Osteoblast (primary cell): ENCODE measurements at regions not wholly inside any gene's neighbourhood (a gene's known extent, or its start where the extent isn't known, plus 50 kb on each side); places are given as distances from the start of the nearest gene placed in this dataset.

ENCODE experiments used
- DNase-seq: peaks from one replicate; pipeline ENCODE4 v3.0.0; 2011; ENCODE audit warnings: low spot score, mixed read lengths; ENCODE audit not compliant: insufficient read length; ENCODE audit errors: missing footprints
- H2AFZ ChIP-seq: 2 replicates; pipeline ENCODE4 v1.6.0; 2011; ENCODE audit warnings: mild to moderate bottlenecking, low read length
- H3K27ac ChIP-seq: 2 replicates; pipeline ENCODE4 v1.5.1; 2011; ENCODE audit warnings: mild to moderate bottlenecking, low read depth, low read length, moderate library complexity
- H3K27me3 ChIP-seq: 2 replicates; pipeline ENCODE4 v1.6.0; 2012; ENCODE audit warnings: mild to moderate bottlenecking, control low read depth, inconsistent platforms, low read length, moderate library complexity; ENCODE audit not compliant: insufficient read depth
- H3K36me3 ChIP-seq: 2 replicates; pipeline ENCODE4 v1.5.1; 2011; ENCODE audit warnings: mild to moderate bottlenecking, low read length, control low read depth, moderate library complexity; ENCODE audit not compliant: insufficient read depth
- H3K4me1 ChIP-seq: 2 replicates; pipeline ENCODE4 v1.5.1; 2011; ENCODE audit warnings: mild to moderate bottlenecking, low read length, control low read depth, moderate library complexity; ENCODE audit not compliant: insufficient read depth
- H3K4me2 ChIP-seq: 2 replicates; pipeline ENCODE4 v1.6.0; 2011; ENCODE audit warnings: mild to moderate bottlenecking, low read length; ENCODE audit not compliant: insufficient read depth
- H3K4me3 ChIP-seq: fragments of 200-600 bp; sonication (generic); 3 replicates; pipeline ENCODE4 v1.5.1; 2012; ENCODE audit warnings: mild to moderate bottlenecking, low read length, inconsistent platforms; ENCODE audit not compliant: insufficient read depth
- H3K79me2 ChIP-seq: 2 replicates; pipeline ENCODE4 v1.6.0; 2012; ENCODE audit warnings: mild to moderate bottlenecking, low read length, control low read depth, inconsistent platforms; ENCODE audit not compliant: insufficient read depth
- H3K9me3 ChIP-seq: 2 replicates; pipeline ENCODE4 v1.5.1; 2011; ENCODE audit warnings: low read depth, low read length, control low read depth
- H4K20me1 ChIP-seq: 2 replicates; pipeline ENCODE4 v1.6.0; 2012; ENCODE audit warnings: mild to moderate bottlenecking, low read length, control low read depth; ENCODE audit not compliant: insufficient read depth
- CTCF ChIP-seq: IDR thresholded peaks from 2 replicates; pipeline ENCODE4 v1.5.1; 2011; ENCODE audit warnings: mild to moderate bottlenecking, low read depth, low read length, moderate library complexity; ENCODE audit errors: extremely low read depth

- Histone ChIP-seq H3K27me3 (no peaks in the 10 kb centered on the region), H3K4me2 (peak overlapping the region; percentile 45), H3K9me3 (no peaks in the 10 kb centered on the region), H2AFZ (no peak overlapping the region), H4K20me1 (no peaks in the 10 kb centered on the region), H3K4me1 (peaks cover 37% of the 10 kb centered on the region), H3K36me3 (no peaks in the 10 kb centered on the region), H3K27ac (peak overlapping the region; percentile 30), H3K4me3 (no peak overlapping the region), H3K79me2 (no peaks in the 10 kb centered on the region)
- no peak for TF ChIP-seq CTCF
- peak; percentile 78 for DNase-seq
These were observed 411.1 kb downstream of the SETD4 start for GRCh38 chr21:35649186-35649585.

GRCh38 chr21:35648512-35648911 lies 411.8 kb downstream of the SETD4 start:
- no peaks in the 10 kb centered on the region for H4K20me1 ChIP-seq
- DNase-seq: no peak
- H3K4me2 ChIP-seq: no peak overlapping the region
- H3K27ac ChIP-seq: no peak overlapping the region
- H3K27me3 ChIP-seq: no peaks in the 10 kb centered on the region
- H2AFZ ChIP-seq: no peak overlapping the region
- peaks cover 37% of the 10 kb centered on the region for H3K4me1 ChIP-seq
- no peak overlapping the region for H3K4me3 ChIP-seq
- no peak for TF ChIP-seq CTCF
- H3K79me2 ChIP-seq: no peaks in the 10 kb centered on the region
- H3K9me3 ChIP-seq: no peaks in the 10 kb centered on the region
- H3K36me3 ChIP-seq: no peaks in the 10 kb centered on the region

GRCh38 chr21:35646606-35647005 lies 413.7 kb downstream of the SETD4 start:
- peak overlapping the region; percentile 49 for H2AFZ ChIP-seq
- DNase-seq: no peak
- no peaks in the 10 kb centered on the region for H3K27me3 ChIP-seq
- H3K4me3 ChIP-seq: no peak overlapping the region
- H3K4me2 ChIP-seq: no peak overlapping the region
- H4K20me1 ChIP-seq: no peaks in the 10 kb centered on the region
- TF ChIP-seq CTCF: no peak
- H3K9me3 ChIP-seq: no peaks in the 10 kb centered on the region
- H3K36me3 ChIP-seq: no peaks in the 10 kb centered on the region
- H3K27ac ChIP-seq: peak overlapping the region; percentile 70
- no peaks in the 10 kb centered on the region for H3K79me2 ChIP-seq
- peaks cover 46% of the 10 kb centered on the region for H3K4me1 ChIP-seq

GRCh38 chr21:35645991-35646390 lies 414.3 kb downstream of the SETD4 start:
- Histone ChIP-seq H3K4me2 (no peak overlapping the region), H3K9me3 (no peaks in the 10 kb centered on the region), H3K79me2 (no peaks in the 10 kb centered on the region), H3K27me3 (no peaks in the 10 kb centered on the region), H3K4me3 (no peak overlapping the region), H3K27ac (peak overlapping the region; percentile 70), H3K36me3 (no peaks in the 10 kb centered on the region), H2AFZ (no peak overlapping the region), H4K20me1 (no peaks in the 10 kb centered on the region), H3K4me1 (peaks cover 50% of the 10 kb centered on the region)
- TF ChIP-seq CTCF: no peak
- no peak for DNase-seq
